HS-27A (cell line): ENCODE measurements at regions not wholly inside any gene's neighbourhood (a gene's known extent, or its start where the extent isn't known, plus 50 kb on each side); places are given as distances from the start of the nearest gene placed in this dataset.

Experiments used
- DNase-seq: peaks from one replicate; pipeline ENCODE4 v3.0.0-alpha.2; 2012; ENCODE audit warnings: low read depth, missing footprints

DNA sequence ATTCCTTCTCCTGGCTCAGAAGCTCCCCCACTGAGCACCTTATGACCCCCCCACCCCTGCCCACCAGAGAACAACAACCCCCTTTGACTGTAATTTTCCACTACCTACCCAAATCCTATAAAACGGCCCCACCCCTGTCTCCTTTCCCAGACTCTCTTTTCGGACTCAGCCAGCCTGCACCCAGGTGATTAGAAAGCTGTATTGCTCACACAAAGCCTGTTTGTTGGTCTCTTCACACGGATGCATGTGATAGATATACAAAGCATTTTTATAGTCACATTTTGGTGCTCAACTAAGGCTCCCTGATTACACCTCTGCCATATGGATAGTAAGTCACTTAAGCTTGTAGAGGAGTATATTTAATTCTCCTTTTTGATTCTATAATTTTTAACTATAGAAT lies 985.8 kb downstream of the REEP3 start:
- DNase-seq = no peak

GRCh38 chr10:64507651-64508028 lies 986.4 kb downstream of the REEP3 start:
- no peak for DNase-seq

DNA sequence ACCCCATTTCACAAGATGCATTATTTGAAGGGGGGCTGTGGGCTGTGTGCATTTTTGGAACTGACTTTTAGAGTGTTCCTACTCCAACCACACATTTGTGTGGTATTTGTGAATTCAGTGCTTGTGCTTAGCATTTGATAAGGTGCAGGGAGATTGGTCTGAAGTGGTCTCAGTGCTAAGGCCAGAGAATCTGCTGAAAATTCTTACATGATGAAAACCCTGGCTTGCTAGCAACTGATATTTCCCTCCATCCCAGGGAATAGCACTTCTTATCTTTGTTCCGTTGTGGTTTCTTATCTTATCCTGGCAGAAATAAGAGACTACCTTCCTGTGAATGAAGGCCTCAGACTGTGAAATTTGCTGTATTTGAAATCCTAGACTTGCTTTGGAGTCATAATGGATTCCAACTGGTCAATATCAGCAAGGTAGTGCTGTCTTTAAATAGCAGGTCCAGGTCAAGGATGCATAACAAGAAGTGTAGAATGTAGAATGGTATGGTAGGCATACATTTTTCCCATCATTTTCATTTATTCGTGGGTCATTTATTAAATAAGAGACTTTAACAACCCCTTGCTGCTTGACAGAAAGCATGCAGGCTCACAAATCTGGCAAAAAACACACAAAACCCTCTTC lies 986.9 kb downstream of the REEP3 start:
- no peak for DNase-seq

DNA sequence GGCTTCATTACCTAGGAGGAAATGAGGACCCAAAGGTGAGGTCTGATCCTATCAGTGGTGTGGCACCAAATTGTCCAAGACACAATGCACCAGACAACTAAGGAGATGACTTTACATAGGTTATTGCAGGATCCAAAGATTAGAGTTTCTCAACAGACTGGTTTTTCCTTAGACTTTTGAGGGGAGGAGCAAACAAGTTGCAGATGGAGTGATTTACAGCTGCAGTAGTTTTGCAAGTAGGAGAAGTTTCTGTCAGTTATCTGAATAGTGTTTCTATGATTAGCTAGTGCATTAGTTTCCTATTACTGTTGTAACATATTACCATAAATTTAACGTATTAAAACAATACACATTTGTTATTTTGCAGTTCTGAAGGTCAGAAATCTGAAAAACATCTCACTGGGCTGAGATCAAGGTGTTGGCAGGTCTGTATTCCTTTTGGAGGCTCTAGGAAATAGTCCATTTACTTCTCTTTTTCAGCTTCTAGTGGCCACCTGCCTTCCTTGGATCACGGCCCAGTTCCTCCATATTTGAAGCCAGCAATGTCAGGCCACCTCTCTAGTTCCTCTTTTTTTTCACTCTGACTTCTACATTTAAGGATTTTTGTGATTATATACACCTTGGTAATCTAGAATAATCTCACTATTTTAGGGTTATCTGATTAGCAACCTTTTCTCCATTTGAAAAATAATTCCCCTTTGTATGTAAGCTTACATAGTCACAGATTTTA lies 994.9 kb downstream of the REEP3 start:
- DNase-seq = no peak

DNA sequence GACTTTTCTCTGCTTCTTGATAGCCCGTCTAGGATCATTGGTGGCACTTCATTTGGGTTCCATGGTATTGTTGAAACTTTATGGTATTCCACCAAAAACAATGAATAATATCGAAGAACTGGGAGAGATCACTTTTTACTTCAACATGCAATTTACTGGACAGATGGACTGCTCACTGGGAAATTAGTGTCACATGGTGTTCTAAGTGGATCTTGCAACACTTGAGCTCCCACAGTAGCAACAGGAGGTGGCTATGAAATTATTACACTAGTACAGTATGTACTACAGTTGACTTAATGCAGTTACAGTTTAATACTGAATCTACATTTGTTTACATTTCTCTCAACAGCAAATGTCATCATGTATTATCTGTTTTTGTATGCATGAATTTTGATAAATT lies 997.3 kb downstream of the REEP3 start:
- DNase-seq = no peak

DNA sequence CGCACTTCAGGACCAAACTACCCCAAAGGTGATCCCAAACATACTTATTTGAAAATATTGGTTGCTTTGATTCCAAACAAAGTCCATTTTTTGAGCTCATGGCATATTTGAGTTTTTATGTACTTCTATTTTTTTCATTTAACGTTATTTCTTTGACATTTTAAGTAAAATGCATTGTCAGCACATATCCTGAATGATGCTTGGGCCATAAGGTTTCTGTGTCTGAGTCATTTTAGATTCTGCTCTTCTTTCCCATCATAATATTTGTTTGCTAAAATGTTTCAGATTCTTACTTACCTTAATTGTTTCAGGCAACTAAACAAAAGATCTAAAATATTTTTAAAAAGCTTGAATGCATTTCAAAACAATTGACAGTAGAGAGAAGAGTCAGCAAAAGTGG lies 998.2 kb downstream of the REEP3 start:
- no peak for DNase-seq

GRCh38 chr10:64519831-64520230 lies 998.6 kb downstream of the REEP3 start:
- no peak for DNase-seq

DNA sequence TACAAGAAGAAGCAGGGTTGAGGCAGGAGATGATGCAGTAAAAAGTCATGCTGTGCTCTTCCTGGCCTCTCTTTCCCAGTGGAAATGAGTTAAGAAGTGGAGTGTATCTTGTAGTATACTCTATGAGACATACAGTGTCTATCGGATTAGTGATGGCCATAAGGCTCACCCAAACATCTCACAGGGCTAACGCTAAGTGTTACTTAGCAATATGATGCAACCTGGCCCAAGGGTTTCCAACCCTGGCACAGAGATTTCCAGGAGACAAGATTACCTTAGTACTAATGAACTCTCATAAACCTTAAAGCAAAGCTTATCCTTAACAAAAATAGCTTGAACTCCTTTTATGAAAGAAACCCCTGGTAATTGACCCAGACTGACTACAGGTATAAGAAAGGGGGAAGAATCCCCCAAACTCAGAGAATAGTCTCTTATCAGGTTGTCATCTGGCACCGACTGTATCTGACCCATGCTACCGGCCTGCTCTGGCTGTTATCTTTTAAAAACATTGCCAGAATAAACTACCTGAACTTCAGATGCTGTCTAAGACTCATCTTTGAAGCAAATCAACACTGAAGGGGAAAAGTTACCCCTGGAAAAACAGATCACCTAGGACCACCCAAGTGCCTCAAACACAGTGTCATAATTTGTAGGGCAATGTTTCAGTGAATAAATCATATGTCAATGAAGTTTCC lies 1002.0 kb downstream of the REEP3 start:
- no peak for DNase-seq

GRCh38 chr10:64528294-64529002 lies 1007.2 kb downstream of the REEP3 start:
- no peak for DNase-seq

- no peak for DNase-seq
Measured at GRCh38 chr10:64529003-64529350, 1007.8 kb downstream of the REEP3 start.

- DNase-seq = no peak
Measured at GRCh38 chr10:64534616-64535015, 1013.4 kb downstream of the REEP3 start.

GRCh38 chr10:64535131-64535867 lies 1014.1 kb downstream of the REEP3 start:
- DNase-seq = no peak

DNA sequence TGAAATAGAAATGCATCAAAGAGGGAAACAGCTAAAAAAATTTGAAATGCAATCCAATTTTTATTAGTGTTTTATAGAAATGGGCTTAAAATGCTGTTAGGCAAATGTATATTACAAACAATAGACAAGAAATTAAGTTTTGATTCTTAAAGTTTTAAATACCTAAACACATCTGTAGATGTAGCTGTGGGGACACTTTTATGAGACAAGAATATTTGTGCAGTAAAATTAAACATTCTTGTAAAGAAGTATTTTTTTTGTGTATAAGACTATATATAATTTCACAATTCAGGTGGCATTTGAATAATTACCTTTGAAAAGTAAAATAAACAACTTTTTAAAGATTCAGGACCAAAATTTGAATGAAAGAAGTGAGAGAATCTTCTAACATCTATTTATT lies 1015.9 kb downstream of the REEP3 start:
- no peak for DNase-seq

DNA sequence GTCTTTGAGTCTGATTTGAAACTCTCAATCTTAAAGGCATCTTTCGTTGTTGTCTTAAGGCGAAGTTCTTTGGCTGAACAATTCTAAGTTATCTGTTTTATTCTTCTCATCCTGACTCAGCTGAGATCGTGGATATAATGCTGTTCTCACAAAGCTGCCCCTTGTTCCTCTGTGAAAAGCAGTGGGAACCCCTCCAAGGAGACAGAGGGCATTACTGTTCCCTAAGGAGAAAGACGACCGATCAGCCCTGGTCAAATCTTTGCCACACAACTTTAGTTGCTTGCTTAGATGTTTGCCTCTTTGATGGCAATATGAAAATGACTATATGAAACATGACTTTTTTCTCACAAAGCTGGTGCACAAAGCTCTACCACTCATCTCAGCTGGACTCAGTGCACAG lies 1016.7 kb downstream of the REEP3 start:
- DNase-seq = no peak

- DNase-seq = no peak
Measured at GRCh38 chr10:64546073-64546472, 1024.9 kb downstream of the REEP3 start.

DNA sequence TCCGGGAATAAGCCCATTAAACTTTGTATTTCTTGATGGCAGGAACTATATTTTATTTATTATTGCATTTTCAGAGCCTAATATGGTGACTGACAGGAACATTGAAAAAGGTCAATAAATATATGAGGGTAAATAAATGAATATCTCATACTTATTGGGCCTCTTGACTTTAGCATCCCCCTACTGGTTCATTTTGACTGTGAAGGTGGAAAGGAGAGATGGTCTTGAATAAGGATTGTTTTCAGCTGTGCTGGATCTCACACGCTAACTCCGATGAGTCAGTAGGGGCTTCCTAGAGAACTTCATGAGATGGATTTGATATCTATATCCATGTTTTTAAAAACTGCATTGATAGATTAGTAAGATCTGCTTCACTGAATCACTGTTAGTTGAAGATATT lies 1026.0 kb downstream of the REEP3 start:
- DNase-seq = no peak

DNA sequence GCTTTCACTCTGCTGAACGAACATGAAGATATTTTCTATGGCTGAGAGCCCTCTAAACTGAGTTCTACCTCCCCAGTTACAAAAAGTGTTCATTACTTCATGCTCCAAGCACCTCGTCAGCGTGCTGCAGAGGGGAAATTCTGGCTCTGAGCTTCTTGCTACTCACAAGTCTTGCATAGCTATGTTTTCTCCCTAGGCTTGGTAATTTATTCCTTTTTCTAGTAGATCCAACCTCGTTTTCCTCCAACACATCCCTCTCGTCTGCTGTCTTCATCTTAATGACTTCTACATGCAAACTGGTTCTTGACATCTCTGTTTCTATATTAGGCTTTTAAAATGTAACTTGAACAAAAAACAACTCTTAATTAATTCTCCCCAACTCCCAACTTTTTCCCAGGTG lies 1034.5 kb downstream of the REEP3 start:
- no peak for DNase-seq

GRCh38 chr10:64558094-64558835 lies 1037.1 kb downstream of the REEP3 start:
- DNase-seq = no peak

GRCh38 chr10:64571056-64571455 lies 1049.9 kb downstream of the REEP3 start:
- DNase-seq = no peak

- DNase-seq = no peak
Measured at GRCh38 chr10:64573623-64574325, 1052.6 kb downstream of the REEP3 start.

- no peak for DNase-seq
Measured at GRCh38 chr10:64574371-64574770, 1053.2 kb downstream of the REEP3 start.
